ENCODE measurements at regions not wholly inside any gene's neighbourhood (a gene's known extent, or its start where the extent isn't known, plus 50 kb on each side); places are given as distances from the start of the nearest gene placed in this dataset.

GRCh38 chr9:107727086-107727780 is 237.7 kb upstream of the KLF4 start:
- DNase-seq, result peak; percentile 56

GRCh38 chr9:107723015-107723414 is 233.4 kb upstream of the KLF4 start:
- DNase-seq, result no peak

GRCh38 chr9:107721705-107722245 is 232.2 kb upstream of the KLF4 start:
- DNase-seq, result no peak

- no peak for DNase-seq
Observed at GRCh38 chr9:107720501-107720900, 230.9 kb upstream of the KLF4 start.

- DNase-seq, result no peak
Observed at GRCh38 chr9:107717529-107718314, 228.2 kb upstream of the KLF4 start.

GRCh38 chr9:107715740-107716139 is 226.2 kb upstream of the KLF4 start:
- DNase-seq, result no peak

- no peak for DNase-seq
Observed at GRCh38 chr9:107713470-107713869, 223.9 kb upstream of the KLF4 start.

GRCh38 chr9:107712390-107712789 is 222.8 kb upstream of the KLF4 start:
- DNase-seq, result peak; percentile 72

GRCh38 chr9:107711542-107711941 is 222.0 kb upstream of the KLF4 start:
- DNase-seq, result peak; percentile 92

- DNase-seq, result no peak
Observed at GRCh38 chr9:107710953-107711352, 221.4 kb upstream of the KLF4 start.

- DNase-seq, result peak; percentile 51
Observed at GRCh38 chr9:107710546-107710945, 221.0 kb upstream of the KLF4 start.

GRCh38 chr9:107708791-107709190 is 219.2 kb upstream of the KLF4 start:
- no peak for DNase-seq

- peak; percentile 74 for DNase-seq
Observed at GRCh38 chr9:107707915-107708441, 218.4 kb upstream of the KLF4 start.

- DNase-seq, result peak; percentile 96
Observed at GRCh38 chr9:107707428-107707837, 217.9 kb upstream of the KLF4 start.

GRCh38 chr9:107706701-107707427 is 217.3 kb upstream of the KLF4 start:
- DNase-seq, result no peak

GRCh38 chr9:107705521-107705920 is 216.0 kb upstream of the KLF4 start:
- DNase-seq, result no peak

GRCh38 chr9:107704774-107705173 is 215.2 kb upstream of the KLF4 start:
- DNase-seq, result no peak

GRCh38 chr9:107703651-107704050 is 214.1 kb upstream of the KLF4 start:
- DNase-seq, result no peak

- DNase-seq, result no peak
Observed at GRCh38 chr9:107700847-107701246, 211.3 kb upstream of the KLF4 start.

- DNase-seq, result no peak
Observed at GRCh38 chr9:107699231-107699630, 209.7 kb upstream of the KLF4 start.

GRCh38 chr9:107698779-107699178 is 209.2 kb upstream of the KLF4 start:
- no peak for DNase-seq

- no peak for DNase-seq
Observed at GRCh38 chr9:107696302-107696701, 206.7 kb upstream of the KLF4 start.

- no peak for DNase-seq
Observed at GRCh38 chr9:107694390-107694789, 204.8 kb upstream of the KLF4 start.

Measured in fibroblast of skin of right biceps (primary cell).